ENCODE measurements at regions not wholly inside any gene's neighbourhood (a gene's known extent, or its start where the extent isn't known, plus 50 kb on each side); places are given as distances from the start of the nearest gene placed in this dataset.

DNA sequence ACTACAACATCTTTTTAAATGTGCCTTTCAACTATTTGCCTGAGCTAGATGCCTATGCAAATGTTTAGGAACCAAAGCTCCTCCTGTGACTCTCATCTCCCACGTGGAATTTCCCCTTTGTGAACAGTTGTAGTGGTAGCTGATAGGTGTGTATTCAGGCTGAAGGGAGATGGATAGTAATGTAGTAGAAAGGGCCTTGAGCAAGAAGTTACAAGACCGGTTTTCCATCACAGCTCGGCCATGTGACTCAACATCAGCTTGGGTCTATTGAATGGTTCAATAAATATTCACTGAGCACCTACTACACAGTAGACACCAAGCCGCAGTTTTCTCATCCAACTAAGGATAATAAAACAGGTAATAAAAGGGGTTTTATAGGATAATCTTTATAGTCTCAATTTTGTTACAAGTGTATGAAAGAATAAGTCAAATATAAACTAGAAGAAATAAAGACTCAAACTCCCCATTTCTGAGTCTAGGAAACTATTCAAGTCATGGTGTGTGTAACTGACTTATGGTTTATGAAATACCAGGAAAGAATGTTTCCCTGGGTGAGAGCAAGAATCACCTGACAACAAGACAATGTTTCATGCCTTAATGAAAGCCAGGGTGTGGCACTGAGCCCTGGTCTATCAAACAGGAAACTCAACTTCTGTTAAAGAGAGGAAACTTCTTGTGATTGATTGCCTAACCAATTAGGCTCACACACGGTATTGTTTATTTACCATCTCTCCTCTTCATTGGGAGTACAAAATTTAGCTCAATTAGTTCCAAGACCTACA is 187.1 kb upstream of the SPEF2 start:
- Histone ChIP-seq H3K9me3 (no peaks in the 10 kb centered on the region), H3K4me3 (no peak overlapping the region), H3K36me3 (no peaks in the 10 kb centered on the region), H3K4me1 (no peaks in the 10 kb centered on the region), H3K27me3 (no peaks in the 10 kb centered on the region), H3K27ac (no peak overlapping the region)
- WGBS, 2 donors (ENCODE audit: low coverage in 1 of 2) = 54 to 60% methylated on average over 5 of the region's 5 CpGs
- no peak for ATAC-seq
- TF ChIP-seq EP300 (IDR thresholded peaks at IDR 0.05) = no peak
- no peak for TF ChIP-seq POLR2AphosphoS5 (IDR thresholded peaks at IDR 0.05)
- no peak for TF ChIP-seq POLR2A (IDR thresholded peaks at IDR 0.05)

- H3K27ac ChIP-seq = no peak overlapping the region
- H3K4me3 ChIP-seq = no peak overlapping the region
- no peaks in the 10 kb centered on the region for H3K9me3 ChIP-seq
- 83% methylated on average over 1 of the region's 1 CpG; no CpG with 5 or more reads in 1 of the 2 donors for WGBS, 2 donors (ENCODE audit: low coverage in 1 of 2)
- ATAC-seq = no peak
- H3K36me3 ChIP-seq = no peaks in the 10 kb centered on the region
- H3K4me1 ChIP-seq = no peaks in the 10 kb centered on the region
- no peaks in the 10 kb centered on the region for H3K27me3 ChIP-seq
- TF ChIP-seq POLR2A (IDR thresholded peaks at IDR 0.05) = no peak
- no peak for TF ChIP-seq POLR2AphosphoS5 (IDR thresholded peaks at IDR 0.05)
- TF ChIP-seq EP300 (IDR thresholded peaks at IDR 0.05) = no peak
- no peak for TF ChIP-seq CTCF (IDR thresholded peaks at IDR 0.05)
Measured at GRCh38 chr5:35420200-35420599, 189.9 kb upstream of the PRLR start.

DNA sequence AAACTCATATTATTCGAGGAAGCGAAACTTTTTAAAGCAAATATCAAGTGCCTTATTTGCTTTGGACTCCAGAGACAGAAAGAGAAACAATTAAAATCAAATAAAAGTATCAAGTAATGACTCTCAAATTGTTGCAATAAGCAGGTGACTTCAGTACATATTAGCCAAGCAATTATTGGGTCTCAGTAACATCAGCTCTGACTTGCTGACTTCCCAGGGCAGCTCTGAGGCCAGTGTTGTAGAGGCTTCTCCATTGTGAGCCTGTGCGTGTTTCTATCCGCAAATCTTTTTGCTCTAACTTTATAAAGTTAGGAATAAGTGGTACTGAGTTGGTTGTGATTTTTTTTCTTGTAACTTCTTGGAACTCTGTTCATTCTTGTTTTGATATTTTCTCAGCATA is 186.8 kb upstream of the PRLR start:
- no peak for ATAC-seq
- Histone ChIP-seq H3K36me3 (no peaks in the 10 kb centered on the region), H3K4me3 (no peak overlapping the region), H3K27ac (no peak overlapping the region), H3K4me1 (no peaks in the 10 kb centered on the region), H3K9me3 (no peaks in the 10 kb centered on the region), H3K27me3 (no peaks in the 10 kb centered on the region)
- no peak for TF ChIP-seq EP300 (IDR thresholded peaks at IDR 0.05)
- TF ChIP-seq POLR2A (IDR thresholded peaks at IDR 0.05) = no peak
- TF ChIP-seq CTCF (IDR thresholded peaks at IDR 0.05) = no peak
- 79 to 96% methylated on average over 4 of the region's 4 CpGs for WGBS, 2 donors (ENCODE audit: low coverage in 1 of 2)

DNA sequence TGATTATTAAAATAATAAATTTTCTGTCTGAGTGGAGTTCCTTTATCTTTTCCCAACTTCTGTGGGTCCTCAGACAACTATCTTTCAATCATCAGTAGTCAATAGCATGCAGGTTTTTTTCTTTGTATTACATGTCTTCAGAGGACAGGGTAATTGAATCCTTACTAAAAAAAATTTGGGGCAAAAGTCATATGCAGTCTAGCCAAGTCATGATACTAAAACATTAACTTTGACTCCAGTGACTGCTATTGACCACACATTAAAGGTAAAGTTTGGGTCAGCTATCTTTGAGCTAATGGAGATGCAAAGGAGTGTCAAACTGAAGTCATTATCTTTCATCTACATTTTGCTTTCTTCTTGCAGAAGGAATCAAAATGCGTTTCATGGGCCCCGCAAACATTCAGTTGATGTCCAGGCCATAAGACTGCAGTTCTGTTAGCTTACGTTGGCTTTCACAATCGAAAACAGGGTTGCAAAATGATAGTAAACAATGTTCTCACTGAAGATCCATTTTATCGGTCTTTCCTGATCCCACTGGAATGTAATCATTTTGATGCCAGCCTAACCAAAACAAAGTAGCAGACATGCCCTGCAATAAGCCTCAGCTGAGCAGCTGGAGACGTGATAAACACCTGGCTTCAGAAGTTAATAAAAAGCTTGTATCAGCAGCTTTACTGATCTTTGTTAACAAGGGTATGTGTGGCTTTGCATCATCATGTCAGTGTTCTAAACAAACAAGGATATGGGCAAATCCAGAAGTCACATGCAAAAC is 186.1 kb upstream of the PRLR start:
- H3K27me3 ChIP-seq = no peaks in the 10 kb centered on the region
- ATAC-seq = no peak
- H3K9me3 ChIP-seq = no peaks in the 10 kb centered on the region
- 56 to 60% methylated on average over 5 to 6 of the region's 6 CpGs for WGBS, 2 donors (ENCODE audit: low coverage in 1 of 2)
- no peak overlapping the region for H3K27ac ChIP-seq
- no peaks in the 10 kb centered on the region for H3K4me1 ChIP-seq
- TF ChIP-seq CTCF (IDR thresholded peaks at IDR 0.05) = no peak
- TF ChIP-seq POLR2A (IDR thresholded peaks at IDR 0.05) = no peak
- no peak for TF ChIP-seq POLR2AphosphoS5 (IDR thresholded peaks at IDR 0.05)
- TF ChIP-seq EP300 (IDR thresholded peaks at IDR 0.05) = no peak
- no peaks in the 10 kb centered on the region for H3K36me3 ChIP-seq
- no peak overlapping the region for H3K4me3 ChIP-seq

DNA sequence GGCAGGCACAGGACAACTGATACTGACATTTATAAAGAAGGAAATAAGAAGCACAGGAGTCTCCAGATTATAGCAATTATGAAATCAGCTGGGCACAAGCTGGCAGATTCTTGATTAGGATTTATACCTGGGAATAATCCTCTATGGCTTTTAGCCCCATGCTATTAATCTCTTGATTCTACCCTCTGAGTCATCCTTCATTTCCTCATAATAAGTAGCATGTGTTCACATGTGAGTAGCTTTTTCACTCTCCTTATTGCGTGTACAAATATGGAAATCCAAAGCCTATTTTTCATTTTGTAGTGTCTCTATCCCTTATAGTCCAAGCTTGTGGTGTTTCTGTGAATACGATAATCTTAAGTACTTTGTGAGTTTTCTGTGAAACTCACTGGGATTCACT is 185.0 kb upstream of the PRLR start:
- Histone ChIP-seq H3K36me3 (no peaks in the 10 kb centered on the region), H3K9me3 (no peaks in the 10 kb centered on the region), H3K27ac (no peak overlapping the region), H3K4me1 (no peaks in the 10 kb centered on the region), H3K4me3 (no peak overlapping the region), H3K27me3 (no peaks in the 10 kb centered on the region)
- 75 to 76% methylated on average over 2 of the region's 2 CpGs for WGBS, 2 donors (ENCODE audit: low coverage in 1 of 2)
- no peak for TF ChIP-seq CTCF (IDR thresholded peaks at IDR 0.05)
- no peak for TF ChIP-seq POLR2AphosphoS5 (IDR thresholded peaks at IDR 0.05)
- TF ChIP-seq POLR2A (IDR thresholded peaks at IDR 0.05) = no peak
- TF ChIP-seq EP300 (IDR thresholded peaks at IDR 0.05) = no peak
- no peak for ATAC-seq
